CD4-positive, alpha-beta memory T cell (primary cell): ENCODE measurements at regions not wholly inside any gene's neighbourhood (a gene's known extent, or its start where the extent isn't known, plus 50 kb on each side); places are given as distances from the start of the nearest gene placed in this dataset.

Experiments used
- CTCF ChIA-PET: fragments of 350-600 bp; sonication (Branson Sonifier 250); formaldehyde crosslinking; loops from one replicate; lab custom pipeline; 2021; ENCODE audit warnings: inconsistent platforms; ENCODE audit not compliant: partially characterized antibody; lab: Charles Lee
- POLR2A ChIA-PET: fragments of 350-600 bp; sonication (Branson Sonifier 250); formaldehyde crosslinking; loops from one replicate; lab custom pipeline; 2021; ENCODE audit not compliant: partially characterized antibody; lab: Charles Lee
- DNase-seq, 5 donors: peaks; one replicate each; pipeline versions ENCODE4 v3.0.0 to v3.0.0-alpha.2; 2020 to 2022; ENCODE audit warnings: mixed read lengths in 1 of 5
- H3K27ac ChIP-seq: one replicate; pipeline ENCODE4 v1.7.0; 2013; ENCODE audit warnings: low read depth, low read length
- H3K27me3 ChIP-seq: 2 replicates; pipeline ENCODE4 v1.7.0; 2013; ENCODE audit warnings: mild to moderate bottlenecking, low read length, moderate library complexity; ENCODE audit not compliant: insufficient read depth
- H3K36me3 ChIP-seq: 2 replicates; pipeline ENCODE4 v1.7.0; 2013; ENCODE audit warnings: mild to moderate bottlenecking, low read length, moderate library complexity; ENCODE audit not compliant: insufficient read depth
- H3K4me1 ChIP-seq: 2 replicates; pipeline ENCODE4 v1.7.0; 2013; ENCODE audit warnings: mild to moderate bottlenecking, low read length, moderate library complexity; ENCODE audit not compliant: insufficient read depth
- H3K4me3 ChIP-seq, 2 donors: one replicate each; pipeline ENCODE4 v1.7.0; 2013; ENCODE audit warnings: low read length in 2 of 2, mild to moderate bottlenecking in 1 of 2
- H3K9me3 ChIP-seq, 2 donors: one replicate each; pipeline ENCODE4 v1.7.0; 2013; ENCODE audit warnings: low read length in 2 of 2, control low read depth in 1 of 2; ENCODE audit not compliant: control insufficient read depth in 1 of 2
- H3K27ac Mint-ChIP-seq, 7 donors: one replicate each; pipeline ENCODE4 v1.8.0; 2020 to 2021; ENCODE audit warnings: mixed read lengths in 7 of 7, mild to moderate bottlenecking in 6 of 7, inconsistent platforms in 3 of 7, moderate library complexity in 3 of 7
- H3K27me3 Mint-ChIP-seq, 2 donors: one replicate each; pipeline ENCODE4 v1.8.0; 2020 to 2021; ENCODE audit warnings: mixed read lengths in 2 of 2
- H3K36me3 Mint-ChIP-seq, 2 donors: one replicate each; pipeline ENCODE4 v1.8.0; 2020 to 2021; ENCODE audit warnings: mixed read lengths in 2 of 2, inconsistent platforms in 1 of 2, mild to moderate bottlenecking in 1 of 2
- H3K4me1 Mint-ChIP-seq, 4 donors: one replicate each; pipeline ENCODE4 v1.8.0; 2020 to 2021; ENCODE audit warnings: mixed read lengths in 4 of 4, mild to moderate bottlenecking in 1 of 4
- H3K4me3 Mint-ChIP-seq, 8 donors: one replicate each; pipeline ENCODE4 v1.8.0; 2020 to 2021; ENCODE audit warnings: mixed read lengths in 8 of 8, mild to moderate bottlenecking in 7 of 8, moderate library complexity in 6 of 8, inconsistent platforms in 3 of 8
- H3K9me3 Mint-ChIP-seq, 8 donors: one replicate each; pipeline ENCODE4 v1.8.0; 2020 to 2021; ENCODE audit warnings: mixed read lengths in 8 of 8, mild to moderate bottlenecking in 5 of 8, inconsistent platforms in 3 of 8, moderate library complexity in 1 of 8
- intact Hi-C: fragments of 100-400 bp; cut with micrococcal nuclease; formaldehyde crosslinking; loops from one replicate; pipeline ENCODE4 v1.15.1; 2023

GRCh38 chr2:23230885-23231284, 154.1 kb upstream of the KLHL29 start:
- Mint-ChIP-seq H3K27me3 (peaks cover 0 to 2% of the 10 kb centered on the region in 2 donors), H3K36me3 (no peaks in the 10 kb centered on the region), H3K4me3 (no peak overlapping the region), H3K27ac (no peak overlapping the region), H3K9me3 (peaks cover 0 to 4% (median 0%) of the 10 kb centered on the region in 8 donors), H3K4me1 (no peaks in the 10 kb centered on the region)
- intact Hi-C loops = no loop called here
- no peak for DNase-seq
- Histone ChIP-seq H3K4me3 (no peak overlapping the region), H3K27me3 (no peaks in the 10 kb centered on the region), H3K4me1 (no peaks in the 10 kb centered on the region), H3K27ac (no peak overlapping the region), H3K36me3 (no peaks in the 10 kb centered on the region), H3K9me3 (no peaks in the 10 kb centered on the region)
- ChIA-PET POLR2A (no interaction called here), CTCF (no interaction called here)

- H3K4me1 ChIP-seq = no peaks in the 10 kb centered on the region
- no peak overlapping the region for H3K4me3 Mint-ChIP-seq
- H3K9me3 Mint-ChIP-seq = peaks cover 0 to 4% (median 0%) of the 10 kb centered on the region in 8 donors
- no peaks in the 10 kb centered on the region for H3K27me3 ChIP-seq
- intact Hi-C loops = no loop called here
- H3K36me3 Mint-ChIP-seq = no peaks in the 10 kb centered on the region
- POLR2A ChIA-PET = no interaction called here
- CTCF ChIA-PET = no interaction called here
- DNase-seq = no peak
- no peaks in the 10 kb centered on the region for H3K9me3 ChIP-seq
- H3K36me3 ChIP-seq = no peaks in the 10 kb centered on the region
- H3K27ac Mint-ChIP-seq = no peak overlapping the region
- H3K4me1 Mint-ChIP-seq = no peaks in the 10 kb centered on the region
- H3K27me3 Mint-ChIP-seq = peaks cover 0 to 2% of the 10 kb centered on the region in 2 donors
- H3K27ac ChIP-seq = no peak overlapping the region
- no peak overlapping the region for H3K4me3 ChIP-seq
Observed at GRCh38 chr2:23231865-23232264, 153.1 kb upstream of the KLHL29 start.

- intact Hi-C loops = no loop called here
- Mint-ChIP-seq H3K27ac (no peak overlapping the region), H3K9me3 (peaks cover 0 to 4% (median 0%) of the 10 kb centered on the region in 8 donors), H3K27me3 (peaks cover 2% of the 10 kb centered on the region in 2 donors), H3K4me1 (no peaks in the 10 kb centered on the region), H3K4me3 (no peak overlapping the region), H3K36me3 (no peaks in the 10 kb centered on the region)
- ChIA-PET CTCF (no interaction called here), POLR2A (no interaction called here)
- Histone ChIP-seq H3K9me3 (no peaks in the 10 kb centered on the region), H3K4me3 (no peak overlapping the region), H3K4me1 (no peaks in the 10 kb centered on the region), H3K36me3 (no peaks in the 10 kb centered on the region), H3K27ac (no peak overlapping the region), H3K27me3 (no peaks in the 10 kb centered on the region)
- no peak for DNase-seq
Observed at GRCh38 chr2:23235292-23235691, 149.7 kb upstream of the KLHL29 start.

- Histone ChIP-seq H3K4me1 (no peaks in the 10 kb centered on the region), H3K9me3 (no peaks in the 10 kb centered on the region), H3K4me3 (no peak overlapping the region), H3K27ac (no peak overlapping the region), H3K36me3 (no peaks in the 10 kb centered on the region), H3K27me3 (no peaks in the 10 kb centered on the region)
- no peak overlapping the region for H3K27ac Mint-ChIP-seq
- no peak for DNase-seq
- H3K4me1 Mint-ChIP-seq = no peaks in the 10 kb centered on the region
- no peak overlapping the region for H3K4me3 Mint-ChIP-seq
- POLR2A ChIA-PET = no interaction called here
- CTCF ChIA-PET = no interaction called here
- H3K27me3 Mint-ChIP-seq = peaks cover 2% of the 10 kb centered on the region in 2 donors
- H3K36me3 Mint-ChIP-seq = no peaks in the 10 kb centered on the region
- intact Hi-C loops = no loop called here
- peaks cover 0 to 4% (median 0%) of the 10 kb centered on the region in 8 donors for H3K9me3 Mint-ChIP-seq
Observed at GRCh38 chr2:23235736-23236135, 149.2 kb upstream of the KLHL29 start.

- Histone ChIP-seq H3K27ac (no peak overlapping the region), H3K27me3 (no peaks in the 10 kb centered on the region), H3K4me1 (no peaks in the 10 kb centered on the region), H3K36me3 (no peaks in the 10 kb centered on the region), H3K4me3 (no peak overlapping the region), H3K9me3 (no peaks in the 10 kb centered on the region)
- POLR2A ChIA-PET = no interaction called here
- H3K9me3 Mint-ChIP-seq = peaks cover 0 to 4% (median 0%) of the 10 kb centered on the region in 8 donors
- intact Hi-C loops = no loop called here
- H3K4me1 Mint-ChIP-seq = no peaks in the 10 kb centered on the region
- CTCF ChIA-PET = no interaction called here
- no peaks in the 10 kb centered on the region for H3K36me3 Mint-ChIP-seq
- no peak for DNase-seq
- no peak overlapping the region for H3K27ac Mint-ChIP-seq
- H3K27me3 Mint-ChIP-seq = peaks cover 2% of the 10 kb centered on the region in 2 donors
- no peak overlapping the region for H3K4me3 Mint-ChIP-seq
Observed at GRCh38 chr2:23237147-23237546, 147.8 kb upstream of the KLHL29 start.

- Mint-ChIP-seq H3K27me3 (peaks cover 2% of the 10 kb centered on the region in 2 donors), H3K36me3 (no peaks in the 10 kb centered on the region), H3K4me3 (no peak overlapping the region), H3K27ac (no peak overlapping the region), H3K9me3 (peaks cover 0 to 4% (median 0%) of the 10 kb centered on the region in 8 donors), H3K4me1 (no peaks in the 10 kb centered on the region)
- CTCF ChIA-PET = no interaction called here
- Histone ChIP-seq H3K27me3 (no peaks in the 10 kb centered on the region), H3K4me3 (no peak overlapping the region), H3K27ac (no peak overlapping the region), H3K36me3 (no peaks in the 10 kb centered on the region), H3K4me1 (no peaks in the 10 kb centered on the region), H3K9me3 (no peaks in the 10 kb centered on the region)
- DNase-seq = no peak
- POLR2A ChIA-PET = no interaction called here
- intact Hi-C loops = no loop called here
Observed at GRCh38 chr2:23238011-23238657, 146.8 kb upstream of the KLHL29 start.

- peaks cover 0 to 4% (median 0%) of the 10 kb centered on the region in 8 donors for H3K9me3 Mint-ChIP-seq
- intact Hi-C loops = no loop called here
- peaks cover 0 to 2% of the 10 kb centered on the region in 2 donors for H3K27me3 Mint-ChIP-seq
- H3K4me1 ChIP-seq = no peaks in the 10 kb centered on the region
- ChIA-PET CTCF (no interaction called here), POLR2A (no interaction called here)
- H3K4me3 ChIP-seq = no peak overlapping the region
- H3K27ac Mint-ChIP-seq = no peak overlapping the region
- no peaks in the 10 kb centered on the region for H3K36me3 ChIP-seq
- H3K27ac ChIP-seq = no peak overlapping the region
- DNase-seq = no peak
- no peaks in the 10 kb centered on the region for H3K9me3 ChIP-seq
- H3K4me3 Mint-ChIP-seq = no peak overlapping the region
- no peaks in the 10 kb centered on the region for H3K4me1 Mint-ChIP-seq
- no peaks in the 10 kb centered on the region for H3K36me3 Mint-ChIP-seq
- no peaks in the 10 kb centered on the region for H3K27me3 ChIP-seq
Observed at GRCh38 chr2:23239374-23239773, 145.6 kb upstream of the KLHL29 start.
